ENCODE measurements at regions not wholly inside any gene's neighbourhood (a gene's known extent, or its start where the extent isn't known, plus 50 kb on each side); places are given as distances from the start of the nearest gene placed in this dataset.

DNA sequence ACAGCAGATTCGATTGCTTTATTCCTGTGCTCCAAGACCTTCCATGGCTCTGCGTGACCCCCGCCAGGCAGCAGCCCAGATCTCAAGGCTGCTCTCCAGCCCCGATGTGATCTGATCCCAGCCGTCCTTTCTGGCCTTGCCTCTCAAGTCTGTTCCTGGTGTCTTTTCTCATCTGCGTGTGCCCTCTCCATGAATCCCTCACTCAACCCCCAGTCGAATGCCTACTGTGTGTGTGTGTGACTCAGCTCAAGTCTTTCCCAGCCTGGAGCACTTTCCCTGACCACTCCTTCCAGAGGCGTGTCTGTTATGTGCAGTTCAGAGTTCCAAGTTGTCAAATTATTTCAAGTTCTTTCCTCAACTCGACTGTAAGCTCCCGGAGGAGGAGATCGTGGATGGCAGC is 64.0 kb downstream of the MRM1 start:
- TF ChIP-seq CTCF (IDR thresholded peaks at IDR 0.05), result no peak
- no peak for TF ChIP-seq POLR2A (IDR thresholded peaks at IDR 0.05)

Data from right lobe of liver (tissue), 4 donors.